Activated CD4-positive, CD25-positive, alpha-beta regulatory T cell treated with anti-CD3 and anti-CD28 coated beads, Interleukin-2, amount 50 U/mL, for 24 hours (primary cell): ENCODE measurements at regions not wholly inside any gene's neighbourhood (a gene's known extent, or its start where the extent isn't known, plus 50 kb on each side); places are given as distances from the start of the nearest gene placed in this dataset.

Experiments
- ATAC-seq, 2 donors: fragments of 150-1000 bp; cut with Tn5 transposase; one replicate each; pipeline ENCODE4 v1.10.0; 2021; ENCODE audit warnings: mild to moderate bottlenecking in 1 of 2, moderate library complexity in 1 of 2

GRCh38 chr11:29959488-29959887 lies 57.3 kb downstream of the KCNA4 start:
- no peak for ATAC-seq

- no peak for ATAC-seq
Measured at GRCh38 chr11:29957431-29957830, 59.4 kb downstream of the KCNA4 start.

- ATAC-seq, result no peak
Measured at GRCh38 chr11:29956076-29956556, 60.7 kb downstream of the KCNA4 start.

- ATAC-seq, result no peak
Measured at GRCh38 chr11:29943347-29943746, 73.5 kb downstream of the KCNA4 start.

GRCh38 chr11:29937526-29937925 lies 79.3 kb downstream of the KCNA4 start:
- no peak for ATAC-seq

- ATAC-seq, result no peak
Measured at GRCh38 chr11:29934115-29934638, 82.7 kb downstream of the KCNA4 start.

- no peak for ATAC-seq
Measured at GRCh38 chr11:29916040-29916439, 100.8 kb downstream of the KCNA4 start.

- no peak for ATAC-seq
Measured at GRCh38 chr11:29914203-29914930, 102.5 kb downstream of the KCNA4 start.

- ATAC-seq, result no peak
Measured at GRCh38 chr11:29913352-29913751, 103.5 kb downstream of the KCNA4 start.

GRCh38 chr11:29900382-29900781 lies 116.4 kb downstream of the KCNA4 start:
- ATAC-seq, result no peak

GRCh38 chr11:29879560-29879959 lies 137.3 kb downstream of the KCNA4 start:
- no peak for ATAC-seq

- no peak for ATAC-seq
Measured at GRCh38 chr11:29876192-29876591, 140.6 kb downstream of the KCNA4 start.

GRCh38 chr11:29847219-29847618 lies 169.6 kb downstream of the KCNA4 start:
- ATAC-seq, result no peak

- no peak for ATAC-seq
Measured at GRCh38 chr11:29844701-29845379, 172.0 kb downstream of the KCNA4 start.

GRCh38 chr11:29844031-29844430 lies 172.8 kb downstream of the KCNA4 start:
- no peak for ATAC-seq

GRCh38 chr11:29842061-29842460 lies 174.8 kb downstream of the KCNA4 start:
- no peak for ATAC-seq

- ATAC-seq, result no peak
Measured at GRCh38 chr11:29826878-29827277, 190.0 kb downstream of the KCNA4 start.

GRCh38 chr11:29816359-29816758 lies 200.5 kb downstream of the KCNA4 start:
- ATAC-seq, result no peak

GRCh38 chr11:29809121-29809520 lies 207.7 kb downstream of the KCNA4 start:
- no peak for ATAC-seq

GRCh38 chr11:29802522-29802921 lies 214.3 kb downstream of the KCNA4 start:
- ATAC-seq, result no peak

GRCh38 chr11:29801561-29801960 lies 215.3 kb downstream of the KCNA4 start:
- no peak for ATAC-seq

- no peak for ATAC-seq
Measured at GRCh38 chr11:29786092-29786491, 230.7 kb downstream of the KCNA4 start.

GRCh38 chr11:29783506-29783905 lies 233.3 kb downstream of the KCNA4 start:
- no peak for ATAC-seq

GRCh38 chr11:29782447-29782846 lies 234.4 kb downstream of the KCNA4 start:
- ATAC-seq, result no peak
